Hematopoietic multipotent progenitor cell treated with erythropoietin and hydrocortisone succinate and interleukin-3 and kit ligand, for 6 days (in vitro differentiated cells): ENCODE measurements at regions not wholly inside any gene's neighbourhood (a gene's known extent, or its start where the extent isn't known, plus 50 kb on each side); places are given as distances from the start of the nearest gene placed in this dataset.
A peak's percentile ranks its signal among the peaks of the same experiment; 100 is the strongest.
"Not testable (repeated sequence)": the region's sequence is repeated elsewhere in the genome, so short reads cannot be mapped to it uniquely, and the experiment has no call there.

Source experiments
- DNase-seq: peaks from one replicate; pipeline ENCODE4 v3.0.0-alpha.2; 2015

DNA sequence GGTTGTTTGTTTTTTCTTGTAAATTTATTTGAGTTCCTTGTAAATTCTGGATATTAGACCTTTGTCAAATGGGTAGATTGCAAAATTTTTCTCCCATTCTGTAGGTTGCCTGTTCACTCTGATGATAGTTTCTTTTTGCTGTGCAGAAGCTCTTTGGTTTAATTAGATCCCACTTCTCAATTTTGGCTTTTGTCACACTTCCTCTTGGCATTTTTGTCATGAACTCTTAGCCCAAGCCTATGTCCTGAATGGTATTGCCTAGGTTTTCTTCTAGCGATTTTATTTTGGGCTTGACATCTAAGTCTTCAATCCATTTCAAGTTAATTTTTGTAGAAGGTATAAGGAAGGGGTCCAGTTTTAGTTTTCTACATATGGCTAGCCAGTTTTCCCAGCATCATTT is 82.8 kb upstream of the PHACTR1 start:
- not testable (repeated sequence) for DNase-seq

DNA sequence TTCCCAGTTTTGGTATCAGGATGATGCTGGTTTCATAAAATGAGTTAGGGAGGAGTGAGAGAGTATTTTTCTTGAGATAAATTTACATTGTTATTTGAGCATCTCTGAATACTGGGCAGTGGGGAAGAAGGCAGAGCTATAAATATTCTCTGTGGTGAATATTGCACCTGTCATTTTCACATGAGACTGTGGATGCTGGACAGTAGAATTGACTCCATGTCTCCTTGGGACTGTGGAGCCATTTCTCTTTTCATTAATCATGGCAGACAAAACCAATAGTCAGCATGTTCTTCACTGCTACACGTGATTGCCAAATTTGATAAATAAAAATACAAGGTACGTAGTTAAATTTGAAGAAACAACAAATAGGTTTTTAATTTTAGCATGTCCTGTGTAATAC is 81.2 kb upstream of the PHACTR1 start:
- no peak for DNase-seq

DNA sequence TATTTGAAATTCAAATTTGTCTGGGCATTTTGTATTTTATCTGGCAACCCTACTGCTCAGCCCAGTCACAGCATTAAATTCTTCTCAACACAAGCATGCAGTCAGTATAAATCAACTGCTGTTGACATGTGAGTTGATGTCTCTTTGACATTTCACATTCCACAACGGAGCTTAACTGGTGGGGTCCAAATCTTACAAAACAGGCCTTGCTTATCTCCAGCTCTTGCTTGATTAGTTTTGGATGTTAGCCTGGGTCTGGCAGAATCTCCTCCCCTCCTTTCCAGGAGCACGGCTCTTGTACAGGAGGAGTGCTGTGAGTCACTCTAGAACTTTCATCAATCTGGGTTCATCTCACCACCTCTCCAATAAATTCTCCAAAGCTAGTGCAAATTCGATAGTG is 80.8 kb upstream of the PHACTR1 start:
- DNase-seq = no peak

DNA sequence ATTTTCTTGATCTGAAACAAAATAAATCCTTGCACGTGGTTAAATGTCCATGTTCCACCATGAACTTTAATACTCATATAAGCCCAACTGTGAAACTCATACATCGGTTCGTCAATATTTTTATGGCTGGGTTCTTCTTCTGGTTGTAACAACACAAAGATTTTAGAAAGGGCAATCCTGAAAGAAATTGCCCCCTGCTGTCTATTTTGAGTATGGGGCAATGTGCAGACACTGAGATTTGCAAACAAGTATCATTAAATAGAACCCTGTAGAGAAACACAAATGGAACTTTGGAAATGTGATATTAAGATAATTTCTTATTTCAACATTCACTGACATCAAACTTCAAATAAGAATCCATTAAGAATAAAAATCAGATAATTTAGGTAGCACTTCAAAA is 80.2 kb upstream of the PHACTR1 start:
- no peak for DNase-seq

DNA sequence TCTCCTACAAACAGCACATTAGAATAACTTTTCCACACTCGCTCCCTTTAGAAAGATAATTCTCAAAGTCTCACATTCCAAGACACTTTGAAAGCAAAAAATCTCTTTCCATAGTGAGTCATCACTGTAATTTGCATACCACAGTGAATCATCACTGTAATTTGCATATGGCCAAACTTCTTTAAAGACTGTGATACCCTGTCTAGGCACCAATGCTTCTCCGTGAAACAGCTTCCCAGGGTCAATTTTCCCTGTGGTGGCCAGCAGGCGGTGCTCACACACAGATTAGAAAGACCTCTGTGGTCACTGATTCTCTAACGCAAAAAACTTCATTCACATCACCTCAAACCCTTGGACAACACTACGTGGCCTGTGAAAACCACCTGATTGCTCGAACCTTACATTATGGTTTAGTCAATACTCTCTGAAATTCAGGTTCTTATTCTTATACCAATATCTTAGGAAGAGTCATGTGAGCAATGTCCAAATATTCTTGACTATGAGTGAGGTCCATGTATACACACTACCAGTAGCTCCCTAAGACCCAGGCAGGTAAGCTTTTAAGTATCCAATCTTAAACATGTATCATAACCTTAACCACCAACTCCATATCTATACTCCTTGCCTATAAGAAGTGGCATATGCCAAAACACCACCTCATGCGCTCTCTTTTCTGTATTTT is 78.5 kb upstream of the PHACTR1 start:
- DNase-seq = peak; percentile 76

DNA sequence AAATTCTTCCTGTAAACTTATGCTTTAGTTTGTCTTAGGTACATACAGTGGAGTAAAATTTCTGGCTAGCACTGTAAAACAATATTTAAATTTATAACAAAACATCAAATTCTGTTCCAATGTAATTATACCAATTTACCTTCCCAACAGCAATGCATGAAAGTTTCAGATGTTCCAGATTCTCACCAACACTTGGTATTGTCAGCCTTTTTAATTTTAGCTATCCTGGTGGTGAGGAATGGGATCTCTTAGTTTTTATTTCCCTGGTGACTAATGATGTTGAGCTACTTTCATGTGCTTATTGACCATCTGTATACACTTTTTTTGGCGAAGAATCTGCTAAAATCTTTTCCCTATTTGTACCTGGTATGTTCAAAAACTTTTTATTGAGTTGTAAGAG is 76.1 kb upstream of the PHACTR1 start:
- DNase-seq = no peak

DNA sequence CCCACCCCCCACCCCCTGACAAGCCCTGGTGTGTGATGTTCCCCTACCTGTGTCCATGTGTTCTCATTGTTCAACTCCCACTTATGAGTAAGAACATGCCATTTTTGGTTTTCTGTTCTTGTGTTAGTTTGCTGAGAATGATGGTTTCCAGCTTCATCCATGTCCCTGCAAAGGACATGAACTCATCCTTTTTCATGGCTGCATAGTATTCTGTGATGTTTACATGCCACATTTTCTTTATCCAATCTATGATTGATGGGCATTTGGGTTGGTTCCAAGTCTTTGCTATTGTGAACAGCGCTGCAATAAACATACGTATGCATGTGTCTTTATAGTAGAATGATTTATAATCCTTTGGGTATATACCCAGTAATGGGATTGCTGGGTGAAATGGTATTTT is 74.8 kb upstream of the PHACTR1 start:
- DNase-seq = not testable (repeated sequence)

DNA sequence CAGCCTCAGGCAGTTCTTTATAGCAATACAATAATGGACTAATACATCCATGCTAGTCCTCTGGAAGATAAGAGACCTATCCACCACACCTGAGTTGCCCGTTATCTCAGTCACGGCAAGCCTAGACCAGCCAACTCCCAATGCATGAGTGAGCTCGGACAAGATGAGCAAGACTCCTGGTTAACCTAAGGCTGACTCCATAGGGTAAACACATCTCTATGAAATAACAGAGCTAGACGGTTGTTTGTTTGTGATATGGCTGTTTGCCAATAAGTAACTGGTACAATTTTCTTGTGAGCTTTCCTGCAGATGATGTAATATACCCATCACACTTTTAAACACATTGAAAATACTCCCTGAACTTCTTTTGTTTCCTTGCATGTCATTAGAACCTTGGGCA is 70.6 kb upstream of the PHACTR1 start:
- DNase-seq = no peak

DNA sequence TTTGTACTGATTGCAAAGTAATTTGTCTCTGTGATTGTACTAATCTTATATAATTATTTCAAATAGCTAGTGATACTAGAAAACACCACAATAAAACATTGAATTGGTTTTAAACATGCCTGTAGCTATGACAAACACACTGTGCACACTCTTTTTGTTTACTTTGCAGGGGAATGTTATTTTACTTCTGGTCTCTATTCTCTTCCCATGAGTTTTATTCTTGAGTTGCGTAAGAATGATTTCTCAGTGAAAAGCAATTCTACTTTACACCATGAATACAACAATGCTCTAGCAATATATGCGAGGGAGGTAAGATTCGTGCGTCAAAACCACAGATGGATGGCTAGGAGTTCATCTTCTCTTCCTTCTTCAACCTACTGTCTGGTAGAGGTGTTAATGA is 68.4 kb upstream of the PHACTR1 start:
- DNase-seq = no peak

DNA sequence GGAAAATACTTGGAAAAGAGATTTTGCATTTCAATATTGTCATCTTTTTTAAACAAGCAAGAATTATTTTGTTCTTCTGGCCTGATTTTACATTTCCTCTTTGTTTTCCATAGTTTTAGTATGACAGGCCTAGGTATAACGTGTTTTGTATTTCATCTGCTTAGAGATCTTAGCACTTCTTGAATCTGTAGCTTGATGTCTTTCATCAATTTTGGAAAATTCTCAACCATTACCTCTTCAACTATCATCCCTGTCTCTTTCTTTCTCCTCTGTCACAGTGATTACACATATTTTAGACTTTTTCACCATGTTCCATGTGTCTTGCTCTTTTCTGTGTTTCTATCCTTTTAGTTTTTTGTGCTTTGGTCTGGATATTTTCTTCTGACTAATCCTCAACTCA is 67.2 kb upstream of the PHACTR1 start:
- no peak for DNase-seq

DNA sequence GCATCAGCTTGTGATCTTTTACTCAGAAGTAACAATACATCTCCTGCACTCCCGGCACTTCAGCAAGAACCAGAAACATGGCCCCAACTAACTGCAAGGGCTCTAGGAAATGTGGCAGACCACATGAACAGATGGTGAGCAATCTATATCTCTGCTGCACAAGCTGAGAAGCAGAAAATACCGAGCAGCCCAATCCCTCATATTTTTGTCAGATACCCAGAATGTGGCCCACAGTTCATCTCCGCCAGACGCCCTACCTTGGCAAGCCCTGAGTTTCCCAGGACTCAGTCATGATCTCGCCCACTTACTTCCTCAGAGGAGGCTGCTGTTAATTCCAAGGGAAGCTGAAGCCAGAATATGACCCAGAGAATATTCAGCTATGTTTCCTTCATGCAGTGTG is 63.1 kb upstream of the PHACTR1 start:
- peak; percentile 37 for DNase-seq

DNA sequence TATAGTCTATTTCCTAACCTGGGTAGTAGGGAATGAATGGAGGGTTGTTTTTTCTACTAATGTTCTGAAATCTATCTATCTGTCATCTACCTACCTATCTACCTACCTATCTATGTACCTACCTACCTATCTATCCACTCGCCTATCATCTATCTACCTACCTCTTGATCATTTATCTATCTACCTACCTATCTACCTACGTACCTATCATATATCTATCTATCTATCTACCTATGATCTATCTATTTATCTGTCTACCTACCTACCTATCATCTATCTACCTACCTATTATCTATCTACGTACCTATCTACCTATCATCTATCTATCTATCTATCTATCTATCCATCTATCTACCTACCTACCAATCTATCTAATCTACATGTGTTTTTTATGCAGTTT is 62.5 kb upstream of the PHACTR1 start:
- DNase-seq = no peak

DNA sequence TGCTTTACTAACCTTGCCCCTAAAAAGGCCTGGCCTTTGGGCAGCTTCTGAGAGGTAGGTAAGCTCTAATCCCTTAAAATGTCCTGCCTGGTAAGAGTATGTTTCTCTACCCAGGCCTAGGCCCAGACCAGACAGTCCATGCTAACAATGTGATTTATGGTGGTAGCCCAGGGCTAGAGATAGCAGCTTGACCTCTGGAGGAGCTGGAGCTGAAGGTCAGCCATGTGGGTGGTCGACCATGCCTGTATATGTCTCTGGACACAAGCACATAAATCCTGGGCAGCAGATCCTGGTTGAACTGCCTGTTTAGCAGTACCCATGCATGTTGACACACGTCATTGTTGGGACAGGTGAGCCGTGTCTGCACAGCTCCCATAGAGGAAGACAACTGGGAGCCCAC is 62.1 kb upstream of the PHACTR1 start:
- no peak for DNase-seq

DNA sequence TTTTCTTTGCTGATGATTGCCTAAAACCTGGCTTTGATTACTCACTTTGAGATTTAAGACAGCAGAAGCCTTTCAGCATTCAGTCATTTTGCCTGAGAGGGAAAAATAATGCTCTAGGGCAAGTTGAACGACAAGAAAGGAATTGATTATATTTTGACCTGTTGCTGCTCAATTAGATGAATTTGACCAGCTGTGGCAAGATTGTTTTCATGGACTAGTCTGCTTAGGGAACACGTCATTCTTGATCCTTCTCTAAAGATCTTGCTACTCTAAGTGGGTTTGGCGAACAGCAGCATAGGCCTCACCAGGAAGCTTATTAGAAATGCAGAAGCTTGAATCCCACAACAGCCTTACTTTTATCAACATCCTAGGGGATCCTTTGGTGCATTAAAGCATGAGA is 59.7 kb upstream of the PHACTR1 start:
- DNase-seq = no peak

DNA sequence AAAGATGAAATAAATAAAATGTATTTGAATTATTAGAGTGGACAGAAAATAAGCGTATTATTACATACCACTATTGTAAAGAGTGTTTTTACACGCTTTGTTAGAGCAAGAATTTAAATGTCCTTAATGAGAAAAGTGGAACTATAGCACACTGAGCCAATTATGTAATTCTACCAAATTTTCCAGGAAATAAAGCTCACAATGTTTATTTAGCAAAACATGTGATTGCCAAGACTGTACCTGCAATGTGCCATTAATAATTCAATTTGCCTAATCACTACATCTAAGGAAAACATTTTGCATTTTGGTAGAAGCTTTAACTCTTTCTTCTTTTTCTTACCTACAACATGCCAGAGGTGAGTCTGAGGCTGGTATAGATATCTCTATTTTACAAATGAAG is 58.7 kb upstream of the PHACTR1 start:
- no peak for DNase-seq

DNA sequence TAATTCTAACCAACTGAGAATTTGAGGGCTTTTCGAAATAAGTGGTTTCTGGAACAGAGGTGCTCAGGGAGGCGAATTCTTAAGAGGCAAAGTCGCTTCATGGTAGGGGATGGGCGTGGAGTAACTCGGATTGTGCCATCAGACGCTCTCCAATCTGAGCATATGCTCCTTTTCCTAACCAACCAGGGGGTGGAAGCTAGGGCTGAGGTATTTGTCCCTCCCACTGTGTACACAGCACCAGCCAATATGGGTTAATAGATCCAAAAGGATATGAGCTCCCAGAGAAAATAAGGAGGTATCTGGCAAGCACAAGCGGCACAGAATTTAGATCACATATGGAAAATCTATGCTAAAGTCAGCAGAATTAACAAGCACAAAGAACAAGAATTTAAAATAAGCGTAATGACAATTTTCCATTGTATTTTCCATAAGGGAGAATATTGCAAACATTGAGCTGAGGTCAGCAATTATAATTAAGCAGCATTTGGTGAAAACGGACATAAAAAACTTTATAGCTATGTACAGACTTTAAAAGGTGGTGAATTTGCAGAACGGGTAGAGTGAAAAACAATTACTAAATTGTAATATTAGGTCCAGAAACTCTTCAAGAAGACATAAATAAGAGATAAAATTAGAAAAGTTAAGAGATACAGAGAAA is 55.0 kb upstream of the PHACTR1 start:
- DNase-seq = no peak
